ENCODE measurements at regions not wholly inside any gene's neighbourhood (a gene's known extent, or its start where the extent isn't known, plus 50 kb on each side); places are given as distances from the start of the nearest gene placed in this dataset.

DNA sequence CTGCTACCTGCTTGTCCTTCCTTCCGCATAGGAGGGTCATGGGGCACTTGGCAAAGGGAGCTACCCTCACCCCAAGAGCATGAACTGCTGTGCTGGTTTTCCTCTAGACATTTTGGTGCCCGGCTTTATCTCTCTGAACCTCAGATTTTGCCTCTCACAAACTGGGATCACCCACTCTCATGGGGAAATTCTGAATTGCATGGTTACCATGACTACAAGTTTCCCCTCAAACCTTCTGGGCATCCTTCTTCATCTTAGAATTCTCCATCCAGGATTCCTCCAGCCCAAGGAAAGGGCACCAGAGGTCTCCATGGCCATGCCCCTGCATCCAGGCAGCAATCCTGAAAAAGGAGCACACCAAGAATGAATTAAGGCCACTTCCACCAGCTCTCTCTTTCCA, 180.1 kb upstream of the NECTIN1 start:
- TF ChIP-seq, protein P1, sequence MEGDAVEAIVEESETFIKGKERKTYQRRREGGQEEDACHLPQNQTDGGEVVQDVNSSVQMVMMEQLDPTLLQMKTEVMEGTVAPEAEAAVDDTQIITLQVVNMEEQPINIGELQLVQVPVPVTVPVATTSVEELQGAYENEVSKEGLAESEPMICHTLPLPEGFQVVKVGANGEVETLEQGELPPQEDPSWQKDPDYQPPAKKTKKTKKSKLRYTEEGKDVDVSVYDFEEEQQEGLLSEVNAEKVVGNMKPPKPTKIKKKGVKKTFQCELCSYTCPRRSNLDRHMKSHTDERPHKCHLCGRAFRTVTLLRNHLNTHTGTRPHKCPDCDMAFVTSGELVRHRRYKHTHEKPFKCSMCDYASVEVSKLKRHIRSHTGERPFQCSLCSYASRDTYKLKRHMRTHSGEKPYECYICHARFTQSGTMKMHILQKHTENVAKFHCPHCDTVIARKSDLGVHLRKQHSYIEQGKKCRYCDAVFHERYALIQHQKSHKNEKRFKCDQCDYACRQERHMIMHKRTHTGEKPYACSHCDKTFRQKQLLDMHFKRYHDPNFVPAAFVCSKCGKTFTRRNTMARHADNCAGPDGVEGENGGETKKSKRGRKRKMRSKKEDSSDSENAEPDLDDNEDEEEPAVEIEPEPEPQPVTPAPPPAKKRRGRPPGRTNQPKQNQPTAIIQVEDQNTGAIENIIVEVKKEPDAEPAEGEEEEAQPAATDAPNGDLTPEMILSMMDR (IDR thresholded peaks at IDR 0.05), result no peak
- TF ChIP-seq POLR2AphosphoS5 (IDR thresholded peaks at IDR 0.05) (no peak), EP300 (IDR thresholded peaks at IDR 0.05) (no peak)
